ENCODE measurements at regions not wholly inside any gene's neighbourhood (a gene's known extent, or its start where the extent isn't known, plus 50 kb on each side); places are given as distances from the start of the nearest gene placed in this dataset.

DNA sequence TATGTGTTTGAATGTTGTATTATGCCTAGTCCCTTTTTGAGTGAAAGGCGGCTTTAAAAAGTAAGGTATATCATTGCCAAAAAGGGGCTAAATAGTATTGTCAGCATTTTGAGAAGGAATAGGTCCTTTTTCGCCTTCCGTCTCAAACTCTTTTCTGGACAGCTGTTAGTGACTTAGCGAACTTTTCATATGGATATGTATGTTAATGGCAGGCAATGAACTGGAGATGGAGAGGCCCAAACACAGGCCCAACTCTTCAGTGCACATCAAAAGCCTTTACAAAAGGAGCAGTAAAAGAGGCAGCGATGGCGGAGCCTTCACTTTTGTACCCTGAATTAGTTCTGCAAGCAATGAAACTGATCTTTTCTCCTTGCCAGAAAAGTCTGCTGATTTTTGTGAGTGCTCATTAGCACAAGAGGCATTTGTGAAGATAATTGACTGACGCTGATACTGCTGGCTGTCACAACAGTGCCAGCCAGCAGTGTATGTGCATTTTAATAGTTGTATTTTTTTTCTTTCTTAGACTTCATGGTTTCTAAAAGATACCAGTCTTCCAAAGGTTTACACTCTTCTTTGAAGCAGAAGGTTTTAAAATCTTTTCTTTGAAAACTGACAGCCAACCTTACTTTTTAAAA is 243.7 kb upstream of the SP8 start:
- no peak for TF ChIP-seq EZH2 (IDR thresholded peaks at IDR 0.05; ENCODE audit: borderline replicate concordance, low read depth, low read length, severe bottlenecking)
- TF ChIP-seq, protein P1, sequence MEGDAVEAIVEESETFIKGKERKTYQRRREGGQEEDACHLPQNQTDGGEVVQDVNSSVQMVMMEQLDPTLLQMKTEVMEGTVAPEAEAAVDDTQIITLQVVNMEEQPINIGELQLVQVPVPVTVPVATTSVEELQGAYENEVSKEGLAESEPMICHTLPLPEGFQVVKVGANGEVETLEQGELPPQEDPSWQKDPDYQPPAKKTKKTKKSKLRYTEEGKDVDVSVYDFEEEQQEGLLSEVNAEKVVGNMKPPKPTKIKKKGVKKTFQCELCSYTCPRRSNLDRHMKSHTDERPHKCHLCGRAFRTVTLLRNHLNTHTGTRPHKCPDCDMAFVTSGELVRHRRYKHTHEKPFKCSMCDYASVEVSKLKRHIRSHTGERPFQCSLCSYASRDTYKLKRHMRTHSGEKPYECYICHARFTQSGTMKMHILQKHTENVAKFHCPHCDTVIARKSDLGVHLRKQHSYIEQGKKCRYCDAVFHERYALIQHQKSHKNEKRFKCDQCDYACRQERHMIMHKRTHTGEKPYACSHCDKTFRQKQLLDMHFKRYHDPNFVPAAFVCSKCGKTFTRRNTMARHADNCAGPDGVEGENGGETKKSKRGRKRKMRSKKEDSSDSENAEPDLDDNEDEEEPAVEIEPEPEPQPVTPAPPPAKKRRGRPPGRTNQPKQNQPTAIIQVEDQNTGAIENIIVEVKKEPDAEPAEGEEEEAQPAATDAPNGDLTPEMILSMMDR (IDR thresholded peaks at IDR 0.05; ENCODE audit: borderline replicate concordance, extremely low read depth, low read length, poor library complexity, severe bottlenecking) = no peak

Data from DND-41 (cell line).